NCI-H226 (cell line): ENCODE measurements at regions not wholly inside any gene's neighbourhood (a gene's known extent, or its start where the extent isn't known, plus 50 kb on each side); places are given as distances from the start of the nearest gene placed in this dataset.

Experiments
- DNase-seq: peaks from one replicate; pipeline ENCODE4 v3.0.0-alpha.2; 2015

GRCh38 chr15:38182900-38183299 lies 69.7 kb upstream of the SPRED1 start:
- DNase-seq, result no peak

GRCh38 chr15:38186507-38186906 lies 66.1 kb upstream of the SPRED1 start:
- DNase-seq, result no peak

- no peak for DNase-seq
Observed at GRCh38 chr15:38187630-38188313, 64.9 kb upstream of the SPRED1 start.

- DNase-seq, result no peak
Observed at GRCh38 chr15:38189671-38190295, 62.9 kb upstream of the SPRED1 start.

GRCh38 chr15:38190501-38190900 lies 62.1 kb upstream of the SPRED1 start:
- no peak for DNase-seq

- no peak for DNase-seq
Observed at GRCh38 chr15:38192496-38192895, 60.1 kb upstream of the SPRED1 start.

GRCh38 chr15:38193496-38193895 lies 59.1 kb upstream of the SPRED1 start:
- DNase-seq, result no peak

GRCh38 chr15:38195191-38195901 lies 57.3 kb upstream of the SPRED1 start:
- no peak for DNase-seq

GRCh38 chr15:38196076-38196475 lies 56.6 kb upstream of the SPRED1 start:
- DNase-seq, result no peak

GRCh38 chr15:38197553-38197952 lies 55.1 kb upstream of the SPRED1 start:
- no peak for DNase-seq

- DNase-seq, result no peak
Observed at GRCh38 chr15:38201714-38202113, 50.9 kb upstream of the SPRED1 start.

- DNase-seq, result no peak
Observed at GRCh38 chr15:38202361-38202760, 50.3 kb upstream of the SPRED1 start.
